Type B pancreatic cell (in vitro differentiated cells): ENCODE measurements at regions not wholly inside any gene's neighbourhood (a gene's known extent, or its start where the extent isn't known, plus 50 kb on each side); places are given as distances from the start of the nearest gene placed in this dataset.
"Not testable (repeated sequence)": the region's sequence is repeated elsewhere in the genome, so short reads cannot be mapped to it uniquely, and the experiment has no call there.

Experiments
- DNase-seq: peaks from one replicate; pipeline ENCODE4 v3.0.0; 2021; ENCODE audit warnings: mixed read lengths; ENCODE audit not compliant: unreplicated experiment; ENCODE audit errors: extremely low spot score
- H3K27ac Mint-ChIP-seq: 2 replicates; pipeline ENCODE4 v1.8.0; 2021; ENCODE audit warnings: mild to moderate bottlenecking, mixed read lengths
- H3K27me3 Mint-ChIP-seq: 2 replicates; pipeline ENCODE4 v1.8.0; 2021; ENCODE audit warnings: mixed read lengths
- H3K36me3 Mint-ChIP-seq: 2 replicates; pipeline ENCODE4 v1.8.0; 2021; ENCODE audit warnings: mixed read lengths
- H3K4me1 Mint-ChIP-seq: one replicate; pipeline ENCODE4 v1.8.0; 2021; ENCODE audit warnings: mixed read lengths; ENCODE audit not compliant: unreplicated experiment
- H3K4me3 Mint-ChIP-seq: 2 replicates; pipeline ENCODE4 v1.8.0; 2021; ENCODE audit warnings: mild to moderate bottlenecking, mixed read lengths
- H3K9me3 Mint-ChIP-seq: 2 replicates; pipeline ENCODE4 v1.8.0; 2021; ENCODE audit warnings: mixed read lengths
- TF ChIP-seq, protein P1 (sequence below): fragments of 200-600 bp; sonication (generic); conservative IDR thresholded peaks from 2 replicates; pipeline ENCODE4 v1.5.0; 2021; ENCODE audit warnings: antibody characterized with exemption, mild to moderate bottlenecking

DNA sequence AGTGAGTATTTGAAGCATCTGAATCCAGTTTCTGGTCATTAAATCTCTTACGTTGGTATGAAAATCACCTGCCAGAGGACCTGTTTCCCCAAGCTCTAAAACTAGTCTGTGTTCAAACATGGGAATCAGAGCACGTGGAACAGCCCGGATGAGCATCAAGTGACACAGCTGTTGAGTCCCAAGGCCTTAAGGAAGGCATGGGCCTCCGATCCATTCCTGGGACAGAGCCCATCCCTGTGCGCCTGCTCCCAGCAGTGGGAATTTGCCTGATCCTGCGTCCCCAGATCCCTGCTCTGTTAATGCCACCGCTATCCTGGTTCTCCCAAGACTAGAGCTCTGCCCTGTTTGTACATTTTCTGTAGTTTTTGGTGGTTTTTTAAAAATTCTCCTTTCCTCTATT, 68.4 kb upstream of the FBXO28 start:
- TF ChIP-seq, protein P1, sequence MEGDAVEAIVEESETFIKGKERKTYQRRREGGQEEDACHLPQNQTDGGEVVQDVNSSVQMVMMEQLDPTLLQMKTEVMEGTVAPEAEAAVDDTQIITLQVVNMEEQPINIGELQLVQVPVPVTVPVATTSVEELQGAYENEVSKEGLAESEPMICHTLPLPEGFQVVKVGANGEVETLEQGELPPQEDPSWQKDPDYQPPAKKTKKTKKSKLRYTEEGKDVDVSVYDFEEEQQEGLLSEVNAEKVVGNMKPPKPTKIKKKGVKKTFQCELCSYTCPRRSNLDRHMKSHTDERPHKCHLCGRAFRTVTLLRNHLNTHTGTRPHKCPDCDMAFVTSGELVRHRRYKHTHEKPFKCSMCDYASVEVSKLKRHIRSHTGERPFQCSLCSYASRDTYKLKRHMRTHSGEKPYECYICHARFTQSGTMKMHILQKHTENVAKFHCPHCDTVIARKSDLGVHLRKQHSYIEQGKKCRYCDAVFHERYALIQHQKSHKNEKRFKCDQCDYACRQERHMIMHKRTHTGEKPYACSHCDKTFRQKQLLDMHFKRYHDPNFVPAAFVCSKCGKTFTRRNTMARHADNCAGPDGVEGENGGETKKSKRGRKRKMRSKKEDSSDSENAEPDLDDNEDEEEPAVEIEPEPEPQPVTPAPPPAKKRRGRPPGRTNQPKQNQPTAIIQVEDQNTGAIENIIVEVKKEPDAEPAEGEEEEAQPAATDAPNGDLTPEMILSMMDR, result no peak
- Mint-ChIP-seq H3K9me3 (no peaks in the 10 kb centered on the region), H3K27ac (no peak overlapping the region), H3K4me1 (no peaks in the 10 kb centered on the region), H3K4me3 (no peak overlapping the region), H3K36me3 (no peaks in the 10 kb centered on the region), H3K27me3 (peaks cover 13% of the 10 kb centered on the region)
- DNase-seq, result no peak

- TF ChIP-seq, protein P1, result no peak
- Mint-ChIP-seq H3K36me3 (no peaks in the 10 kb centered on the region), H3K27ac (no peak overlapping the region), H3K4me1 (no peaks in the 10 kb centered on the region), H3K27me3 (peaks cover 13% of the 10 kb centered on the region), H3K4me3 (no peak overlapping the region), H3K9me3 (no peaks in the 10 kb centered on the region)
- DNase-seq, result no peak
Observed at GRCh38 chr1:224044420-224044819, 69.5 kb upstream of the FBXO28 start.

- no peaks in the 10 kb centered on the region for H3K36me3 Mint-ChIP-seq
- no peaks in the 10 kb centered on the region for H3K4me1 Mint-ChIP-seq
- H3K27me3 Mint-ChIP-seq, result peaks cover 13% of the 10 kb centered on the region
- no peak overlapping the region for H3K4me3 Mint-ChIP-seq
- TF ChIP-seq, protein P1, result no peak
- DNase-seq, result no peak
- no peak overlapping the region for H3K27ac Mint-ChIP-seq
- no peaks in the 10 kb centered on the region for H3K9me3 Mint-ChIP-seq
Observed at GRCh38 chr1:224042557-224043118, 71.3 kb upstream of the FBXO28 start.

DNA sequence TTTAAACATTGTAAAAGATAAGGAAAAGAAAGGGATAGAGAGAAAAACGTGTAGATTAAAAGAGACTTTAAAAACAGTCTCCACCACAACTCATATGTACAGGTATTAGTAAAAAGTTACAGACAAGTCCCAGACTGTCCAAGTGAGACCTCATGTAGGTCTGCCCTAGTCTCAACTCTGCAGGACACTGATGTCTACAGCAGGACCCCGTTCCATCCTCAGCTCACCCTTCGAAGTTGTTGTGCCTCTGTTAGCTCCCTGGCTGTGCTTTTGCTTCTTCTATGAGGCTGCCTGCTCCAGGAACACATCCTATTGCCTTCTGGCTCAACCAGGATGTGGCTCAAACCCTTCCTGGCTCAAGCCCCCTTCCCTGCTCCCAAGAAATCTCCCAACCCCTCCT, 72.9 kb upstream of the FBXO28 start:
- Mint-ChIP-seq H3K36me3 (no peaks in the 10 kb centered on the region), H3K4me3 (no peak overlapping the region), H3K27me3 (peaks cover 13% of the 10 kb centered on the region), H3K4me1 (no peaks in the 10 kb centered on the region), H3K9me3 (no peaks in the 10 kb centered on the region), H3K27ac (no peak overlapping the region)
- TF ChIP-seq, protein P1, result no peak
- DNase-seq, result no peak

DNA sequence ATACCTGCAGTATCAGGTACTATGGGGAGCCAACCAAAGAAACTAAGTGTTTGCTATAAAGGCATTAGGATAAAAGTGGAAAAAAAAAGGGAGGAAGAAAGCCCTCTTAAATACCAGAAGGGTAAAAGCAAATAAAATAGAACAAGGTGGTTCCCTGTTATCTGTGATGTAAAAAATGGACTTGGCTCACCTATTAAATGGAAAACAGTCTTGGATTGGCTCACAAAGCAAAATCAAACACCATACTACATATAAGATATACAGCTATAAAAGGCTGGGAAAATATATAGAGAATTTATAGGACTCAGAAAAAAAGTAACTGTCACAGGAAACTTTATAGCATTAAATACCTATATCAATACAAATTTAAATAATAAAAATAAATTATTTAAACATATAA, 73.5 kb upstream of the FBXO28 start:
- not testable (repeated sequence) for H3K27ac Mint-ChIP-seq, H3K4me1 Mint-ChIP-seq, DNase-seq, H3K36me3 Mint-ChIP-seq, H3K9me3 Mint-ChIP-seq, H3K4me3 Mint-ChIP-seq
- H3K27me3 Mint-ChIP-seq, result peaks cover 13% of the 10 kb centered on the region

DNA sequence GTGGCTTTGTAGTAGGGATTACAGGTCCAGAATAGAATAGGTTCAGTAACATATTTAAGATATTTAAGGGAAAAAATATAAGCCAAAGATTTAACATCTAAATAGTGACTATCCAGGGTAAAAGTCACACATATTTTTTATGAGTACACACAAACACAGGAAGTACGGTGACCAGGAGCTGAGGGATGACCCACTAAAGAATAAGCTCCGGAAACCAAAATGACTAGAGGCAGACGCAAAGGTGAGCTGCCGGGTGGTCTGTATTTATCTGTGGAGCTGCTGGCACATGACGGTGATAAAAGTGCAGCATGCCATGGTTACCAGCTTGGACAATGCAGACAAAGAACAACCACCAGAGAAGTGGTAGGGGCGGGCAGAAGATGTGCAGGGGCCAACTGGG, 73.9 kb upstream of the FBXO28 start:
- not testable (repeated sequence) for DNase-seq, H3K27ac Mint-ChIP-seq, H3K36me3 Mint-ChIP-seq, H3K9me3 Mint-ChIP-seq, H3K4me3 Mint-ChIP-seq, H3K4me1 Mint-ChIP-seq
- H3K27me3 Mint-ChIP-seq, result peaks cover 13% of the 10 kb centered on the region

- H3K9me3 Mint-ChIP-seq, DNase-seq, H3K4me1 Mint-ChIP-seq, H3K4me3 Mint-ChIP-seq, H3K36me3 Mint-ChIP-seq, H3K27ac Mint-ChIP-seq: not testable (repeated sequence)
- H3K27me3 Mint-ChIP-seq, result peaks cover 10% of the 10 kb centered on the region
Observed at GRCh38 chr1:224038832-224039231, 75.1 kb upstream of the FBXO28 start.

GRCh38 chr1:224037362-224037761, 76.5 kb upstream of the FBXO28 start:
- H3K27ac Mint-ChIP-seq, H3K4me3 Mint-ChIP-seq: not testable (repeated sequence)

DNA sequence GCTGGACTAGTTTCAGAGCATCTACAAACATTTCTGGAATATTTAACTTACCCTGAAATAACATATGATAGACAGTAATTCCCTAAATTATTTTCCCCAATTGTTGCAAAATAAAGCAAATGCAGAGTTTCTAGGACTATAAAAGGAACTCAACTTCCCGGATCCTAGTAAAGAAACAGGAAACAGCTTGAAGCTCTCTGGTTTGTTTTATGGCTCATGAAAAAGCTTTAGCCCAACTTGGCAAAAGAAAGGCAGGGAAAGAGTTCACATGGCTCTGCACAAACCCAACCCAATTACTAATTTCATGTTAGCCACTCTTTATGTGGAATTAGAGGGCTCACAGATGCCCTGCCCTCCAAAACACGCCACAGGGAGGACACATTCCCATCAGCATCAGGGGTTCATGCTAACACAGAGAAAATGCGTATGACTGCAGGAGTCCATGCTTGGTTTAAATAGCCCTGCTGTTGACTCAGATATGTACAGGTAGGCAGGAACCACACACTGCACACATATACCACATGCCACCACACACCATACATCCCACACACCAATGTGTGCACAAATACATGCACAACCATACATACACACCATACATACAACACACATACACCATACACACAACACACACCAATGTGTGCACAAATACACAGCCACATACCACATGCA, 81.2 kb upstream of the FBXO28 start:
- H3K27ac Mint-ChIP-seq, H3K36me3 Mint-ChIP-seq, H3K4me3 Mint-ChIP-seq, DNase-seq, H3K9me3 Mint-ChIP-seq, H3K27me3 Mint-ChIP-seq, H3K4me1 Mint-ChIP-seq: not testable (repeated sequence)

More at GRCh38 chr1:224037362-224037761, 76.5 kb upstream of the FBXO28 start:
- not testable (repeated sequence) for DNase-seq, H3K9me3 Mint-ChIP-seq, H3K27me3 Mint-ChIP-seq, H3K36me3 Mint-ChIP-seq, H3K4me1 Mint-ChIP-seq

- H3K4me3 Mint-ChIP-seq, H3K9me3 Mint-ChIP-seq, H3K4me1 Mint-ChIP-seq, H3K27me3 Mint-ChIP-seq, H3K36me3 Mint-ChIP-seq, DNase-seq, H3K27ac Mint-ChIP-seq: not testable (repeated sequence)
Observed at GRCh38 chr1:224031986-224032385, 81.9 kb upstream of the FBXO28 start.
